Effector memory CD8-positive, alpha-beta T cell (primary cell): ENCODE measurements at regions not wholly inside any gene's neighbourhood (a gene's known extent, or its start where the extent isn't known, plus 50 kb on each side); places are given as distances from the start of the nearest gene placed in this dataset.

ENCODE experiments used
- ATAC-seq: fragments of 150-1000 bp; cut with Tn5 transposase; replicated peaks from 2 replicates; pipeline ENCODE4 v1.10.0; 2021; ENCODE audit warnings: mild to moderate bottlenecking, moderate library complexity
- DNase-seq, 3 experiments: peaks; one replicate each; pipeline ENCODE4 v3.0.0; 2021
- H3K27ac Mint-ChIP-seq, 2 donors: one replicate each; pipeline ENCODE4 v1.8.0; 2022; ENCODE audit warnings: mild to moderate bottlenecking in 2 of 2, mixed read lengths in 2 of 2, moderate library complexity in 2 of 2
- H3K27me3 Mint-ChIP-seq, 2 donors: one replicate each; pipeline ENCODE4 v1.8.0; 2022; ENCODE audit warnings: mixed read lengths in 2 of 2
- H3K36me3 Mint-ChIP-seq: one replicate; pipeline ENCODE4 v1.8.0; 2022; ENCODE audit warnings: mild to moderate bottlenecking, moderate library complexity, mixed read lengths; ENCODE audit not compliant: insufficient read depth
- H3K4me1 Mint-ChIP-seq, 2 donors: one replicate each; pipeline ENCODE4 v1.8.0; 2022; ENCODE audit warnings: low read depth in 2 of 2, mixed read lengths in 2 of 2
- H3K4me3 Mint-ChIP-seq, 2 donors: one replicate each; pipeline ENCODE4 v1.8.0; 2022; ENCODE audit warnings: mild to moderate bottlenecking in 2 of 2, mixed read lengths in 2 of 2, moderate library complexity in 2 of 2
- H3K9me3 Mint-ChIP-seq, 2 donors: one replicate each; pipeline ENCODE4 v1.8.0; 2022; ENCODE audit warnings: mixed read lengths in 2 of 2

- no peaks in the 10 kb centered on the region for H3K4me1 Mint-ChIP-seq
- no peak overlapping the region for H3K27ac Mint-ChIP-seq
- no peaks in the 10 kb centered on the region for H3K27me3 Mint-ChIP-seq
- ATAC-seq, result no peak
- no peak overlapping the region for H3K4me3 Mint-ChIP-seq
- no peak for DNase-seq
- no peaks in the 10 kb centered on the region for H3K36me3 Mint-ChIP-seq
- peaks cover 0 to 2% of the 10 kb centered on the region in 2 donors for H3K9me3 Mint-ChIP-seq
These were observed 56.5 kb upstream of the ARHGAP32 start for GRCh38 chr11:129248618-129249017.

- no peak for DNase-seq
These were observed 55.0 kb upstream of the ARHGAP32 start for GRCh38 chr11:129247135-129247534.

GRCh38 chr11:129242855-129243254, 50.7 kb upstream of the ARHGAP32 start:
- Mint-ChIP-seq H3K36me3 (no peaks in the 10 kb centered on the region), H3K27me3 (no peaks in the 10 kb centered on the region), H3K4me3 (no peak overlapping the region), H3K9me3 (peaks cover 0 to 3% of the 10 kb centered on the region in 2 donors), H3K4me1 (no peaks in the 10 kb centered on the region), H3K27ac (no peak overlapping the region)
- DNase-seq (no peak), ATAC-seq (no peak)

More at GRCh38 chr11:129247135-129247534, 55.0 kb upstream of the ARHGAP32 start:
- Mint-ChIP-seq H3K27ac (no peak overlapping the region), H3K9me3 (peaks cover 0 to 4% of the 10 kb centered on the region in 2 donors), H3K4me3 (no peak overlapping the region), H3K36me3 (no peaks in the 10 kb centered on the region), H3K4me1 (no peaks in the 10 kb centered on the region), H3K27me3 (no peaks in the 10 kb centered on the region)
- no peak for ATAC-seq
